ENCODE measurements at regions not wholly inside any gene's neighbourhood (a gene's known extent, or its start where the extent isn't known, plus 50 kb on each side); places are given as distances from the start of the nearest gene placed in this dataset.

DNA sequence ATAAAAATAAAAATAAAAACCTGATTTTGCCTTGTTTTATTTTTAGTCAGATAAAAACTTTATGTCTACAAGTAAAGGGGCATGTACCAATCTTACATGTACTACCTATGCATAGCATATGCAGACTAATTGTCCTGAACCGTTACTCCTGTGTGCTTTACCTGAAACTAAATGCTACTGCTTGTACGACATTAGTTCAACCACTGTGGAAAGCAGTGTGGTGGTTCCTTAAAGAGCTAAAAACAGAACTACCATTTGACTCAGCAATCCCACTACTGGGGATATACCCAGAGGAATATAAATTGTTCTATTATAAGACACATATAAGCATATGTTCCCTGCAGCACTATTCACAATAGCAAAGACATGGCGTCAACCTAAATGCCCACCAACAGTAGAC is 426.0 kb upstream of the PMFBP1 start:
- no peaks in the 10 kb centered on the region for H3K9me3 ChIP-seq (ENCODE audit: low read depth)
- no peaks in the 10 kb centered on the region for H3K4me1 ChIP-seq (ENCODE audit: insufficient read depth)
- 100% methylated on average over 3 of the region's 3 CpGs for WGBS (ENCODE audit: low lambda C conversion rate, missing lambda C conversion rate)

GRCh38 chr16:72596373-72596772 is 424.4 kb upstream of the PMFBP1 start:
- no peaks in the 10 kb centered on the region for H4K20me1 ChIP-seq (ENCODE audit: insufficient read depth, poor library complexity, severe bottlenecking)
- no peak overlapping the region for H2AFZ ChIP-seq
- H3K27me3 ChIP-seq: no peaks in the 10 kb centered on the region
- no peak for DNase-seq (ENCODE audit: low spot score)
- no peak overlapping the region for H3K4me2 ChIP-seq
- no peak overlapping the region for H3K4me3 ChIP-seq
- WGBS (ENCODE audit: low lambda C conversion rate, missing lambda C conversion rate): 95% methylated on average over 3 of the region's 3 CpGs
- no peaks in the 10 kb centered on the region for H3K4me1 ChIP-seq (ENCODE audit: insufficient read depth)
- TF ChIP-seq, protein P1, sequence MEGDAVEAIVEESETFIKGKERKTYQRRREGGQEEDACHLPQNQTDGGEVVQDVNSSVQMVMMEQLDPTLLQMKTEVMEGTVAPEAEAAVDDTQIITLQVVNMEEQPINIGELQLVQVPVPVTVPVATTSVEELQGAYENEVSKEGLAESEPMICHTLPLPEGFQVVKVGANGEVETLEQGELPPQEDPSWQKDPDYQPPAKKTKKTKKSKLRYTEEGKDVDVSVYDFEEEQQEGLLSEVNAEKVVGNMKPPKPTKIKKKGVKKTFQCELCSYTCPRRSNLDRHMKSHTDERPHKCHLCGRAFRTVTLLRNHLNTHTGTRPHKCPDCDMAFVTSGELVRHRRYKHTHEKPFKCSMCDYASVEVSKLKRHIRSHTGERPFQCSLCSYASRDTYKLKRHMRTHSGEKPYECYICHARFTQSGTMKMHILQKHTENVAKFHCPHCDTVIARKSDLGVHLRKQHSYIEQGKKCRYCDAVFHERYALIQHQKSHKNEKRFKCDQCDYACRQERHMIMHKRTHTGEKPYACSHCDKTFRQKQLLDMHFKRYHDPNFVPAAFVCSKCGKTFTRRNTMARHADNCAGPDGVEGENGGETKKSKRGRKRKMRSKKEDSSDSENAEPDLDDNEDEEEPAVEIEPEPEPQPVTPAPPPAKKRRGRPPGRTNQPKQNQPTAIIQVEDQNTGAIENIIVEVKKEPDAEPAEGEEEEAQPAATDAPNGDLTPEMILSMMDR (IDR thresholded peaks at IDR 0.05; ENCODE audit: poor library complexity): no peak
- TF ChIP-seq EZH2phosphoT487 (IDR thresholded peaks at IDR 0.05; ENCODE audit: low read depth, severe bottlenecking, unreplicated experiment) (no peak), EZH2 (IDR thresholded peaks at IDR 0.05; ENCODE audit: borderline replicate concordance) (no peak)
- H3K9me3 ChIP-seq (ENCODE audit: low read depth): no peaks in the 10 kb centered on the region
- H3K9me2 ChIP-seq (replicated peaks; ENCODE audit: insufficient read depth): no peaks in the 10 kb centered on the region
- H3K79me2 ChIP-seq: no peaks in the 10 kb centered on the region
- H3K36me3 ChIP-seq (replicated peaks; ENCODE audit: insufficient read depth, low read depth): no peaks in the 10 kb centered on the region
- no peak overlapping the region for H3K27ac ChIP-seq

More for the DNA sequence above, 426.0 kb upstream of the PMFBP1 start:
- H3K79me2 ChIP-seq: no peaks in the 10 kb centered on the region
- no peaks in the 10 kb centered on the region for H3K9me2 ChIP-seq (replicated peaks; ENCODE audit: insufficient read depth)
- H4K20me1 ChIP-seq (ENCODE audit: insufficient read depth, poor library complexity, severe bottlenecking): no peaks in the 10 kb centered on the region
- H3K4me3 ChIP-seq: no peak overlapping the region
- H3K27ac ChIP-seq: no peak overlapping the region
- H3K4me2 ChIP-seq: no peak overlapping the region
- TF ChIP-seq, protein P1 (IDR thresholded peaks at IDR 0.05; ENCODE audit: poor library complexity): no peak
- TF ChIP-seq EZH2phosphoT487 (IDR thresholded peaks at IDR 0.05; ENCODE audit: low read depth, severe bottlenecking, unreplicated experiment): no peak
- TF ChIP-seq EZH2 (IDR thresholded peaks at IDR 0.05; ENCODE audit: borderline replicate concordance): no peak
- H3K36me3 ChIP-seq (replicated peaks; ENCODE audit: insufficient read depth, low read depth): no peaks in the 10 kb centered on the region
- DNase-seq (ENCODE audit: low spot score): no peak
- no peaks in the 10 kb centered on the region for H3K27me3 ChIP-seq
- H2AFZ ChIP-seq: no peak overlapping the region

GRCh38 chr16:72590151-72590937 is 418.4 kb upstream of the PMFBP1 start:
- H3K36me3 ChIP-seq (replicated peaks; ENCODE audit: insufficient read depth, low read depth): no peaks in the 10 kb centered on the region
- H3K4me1 ChIP-seq (ENCODE audit: insufficient read depth): peaks cover 4% of the 10 kb centered on the region
- no peak overlapping the region for H3K27ac ChIP-seq
- H3K79me2 ChIP-seq: no peaks in the 10 kb centered on the region
- no peak overlapping the region for H3K4me3 ChIP-seq
- TF ChIP-seq, protein P1 (IDR thresholded peaks at IDR 0.05; ENCODE audit: poor library complexity): no peak
- TF ChIP-seq EZH2phosphoT487 (IDR thresholded peaks at IDR 0.05; ENCODE audit: low read depth, severe bottlenecking, unreplicated experiment) (no peak), EZH2 (IDR thresholded peaks at IDR 0.05; ENCODE audit: borderline replicate concordance) (no peak)
- no peak for DNase-seq (ENCODE audit: low spot score)
- WGBS (ENCODE audit: low lambda C conversion rate, missing lambda C conversion rate): 57% methylated on average over 2 of the region's 2 CpGs
- H4K20me1 ChIP-seq (ENCODE audit: insufficient read depth, poor library complexity, severe bottlenecking): no peaks in the 10 kb centered on the region
- no peak overlapping the region for H3K4me2 ChIP-seq
- no peak overlapping the region for H2AFZ ChIP-seq
- no peaks in the 10 kb centered on the region for H3K9me2 ChIP-seq (replicated peaks; ENCODE audit: insufficient read depth)
- H3K27me3 ChIP-seq: no peaks in the 10 kb centered on the region
- H3K9me3 ChIP-seq (ENCODE audit: low read depth): no peaks in the 10 kb centered on the region

All from hepatocyte (in vitro differentiated cells).